B cell (primary cell): ENCODE measurements at regions not wholly inside any gene's neighbourhood (a gene's known extent, or its start where the extent isn't known, plus 50 kb on each side); places are given as distances from the start of the nearest gene placed in this dataset.

Experiments
- ATAC-seq: fragments of 200-7000 bp; cut with Tn5 transposase; one replicate; pipeline ENCODE4 v1.10.0; 2021; ENCODE audit warnings: low read depth, mild to moderate bottlenecking, moderate number of reproducible peaks, moderate library complexity
- CTCF ChIA-PET: fragments of 350-600 bp; sonication (Branson Sonifier 250); formaldehyde crosslinking; loops from one replicate; lab custom pipeline; 2021; ENCODE audit warnings: antibody characterized with exemption, inconsistent platforms; lab: Charles Lee
- POLR2A ChIA-PET: fragments of 350-600 bp; sonication (Branson Sonifier 250); formaldehyde crosslinking; loops from one replicate; lab custom pipeline; 2021; ENCODE audit warnings: antibody characterized with exemption; lab: Charles Lee
- DNase-seq: peaks from one replicate; pipeline ENCODE4 v3.0.0; 2013
- H2AFZ ChIP-seq: 2 replicates; pipeline ENCODE4 v1.6.1; 2012; ENCODE audit warnings: mild to moderate bottlenecking, low read depth, low read length; ENCODE audit not compliant: insufficient read depth, poor library complexity, severe bottlenecking
- H3K27ac ChIP-seq, 2 donors: 1 replicate in 1 of 2; 2 replicates in 1 of 2; pipeline ENCODE4 v1.5.1; 2012 to 2013; ENCODE audit warnings: low read length in 2 of 2, mild to moderate bottlenecking in 2 of 2, moderate library complexity in 1 of 2
- H3K27me3 ChIP-seq, 4 experiments: fragments of 200-600 bp in 1 of 4; sonication (generic) in 1 of 4; replicated peaks in 1 of 4; 1 replicate in 2 of 4; 2 replicates in 2 of 4; pipeline versions ENCODE4 v1.6.1 to v1.7.0; 2013 to 2016; ENCODE audit warnings: low read length in 3 of 4, mild to moderate bottlenecking in 2 of 4, mixed read lengths in 1 of 4, moderate library complexity in 1 of 4; ENCODE audit not compliant: insufficient read depth in 4 of 4, control insufficient read depth in 3 of 4; ENCODE audit errors: control extremely low read depth in 1 of 4
- H3K36me3 ChIP-seq, 2 experiments: replicated peaks in 1 of 2; 1 replicate in 1 of 2; 2 replicates in 1 of 2; pipeline versions ENCODE4 v1.6.1 to v1.7.1; 2013; ENCODE audit warnings: low read length in 1 of 2; ENCODE audit not compliant: insufficient read depth in 2 of 2, control insufficient read depth in 1 of 2; ENCODE audit errors: control extremely low read depth in 1 of 2, extremely low read depth in 1 of 2
- H3K4me1 ChIP-seq, 2 donors: fragments of 200-600 bp in 1 of 2; sonication (generic) in 1 of 2; 1 replicate in 1 of 2; 2 replicates in 1 of 2; pipeline versions ENCODE4 v1.5.1 to v1.6.1; 2013 to 2017; ENCODE audit warnings: low read length in 2 of 2; ENCODE audit not compliant: control insufficient read depth in 2 of 2, insufficient read depth in 2 of 2
- H3K4me2 ChIP-seq: replicated peaks from 2 replicates; pipeline ENCODE3; 2012; ENCODE audit warnings: mild to moderate bottlenecking, low read depth, low read length; ENCODE audit not compliant: poor library complexity, severe bottlenecking
- H3K4me3 ChIP-seq, 5 experiments: fragments of 200-600 bp in 1 of 5; sonication (generic) in 1 of 5; 1 replicate in 3 of 5; 2 replicates in 2 of 5; pipeline versions ENCODE4 v1.5.1 to v1.7.0; 2011 to 2016; ENCODE audit warnings: low read length in 4 of 5, mild to moderate bottlenecking in 4 of 5, low read depth in 2 of 5, control low read depth in 1 of 5, moderate library complexity in 1 of 5; ENCODE audit not compliant: insufficient read depth in 1 of 5; ENCODE audit errors: control extremely low read depth in 1 of 5, extremely low read depth in 1 of 5
- H3K79me2 ChIP-seq: fragments of 200-600 bp; sonication (generic); one replicate; pipeline ENCODE4 v1.6.0; 2016; ENCODE audit warnings: low read length; ENCODE audit not compliant: control insufficient read depth, insufficient read depth
- H3K9ac ChIP-seq: fragments of 200-600 bp; sonication (generic); 2 replicates; pipeline ENCODE4 v1.6.1; 2017; ENCODE audit warnings: mild to moderate bottlenecking, low read length, moderate library complexity
- H3K9me3 ChIP-seq, 3 donors: one replicate each; pipeline versions ENCODE4 v1.6.1 to v1.7.1; 2013; ENCODE audit warnings: low read length in 2 of 3; ENCODE audit not compliant: control insufficient read depth in 2 of 3, insufficient read depth in 1 of 3; ENCODE audit errors: control extremely low read depth in 1 of 3
- H4K20me1 ChIP-seq: 2 replicates; pipeline ENCODE4 v1.6.0; 2012; ENCODE audit warnings: mild to moderate bottlenecking, low read length; ENCODE audit not compliant: insufficient read depth, control insufficient read depth, poor library complexity, severe bottlenecking
- H3K27ac Mint-ChIP-seq: one replicate; pipeline ENCODE4 v1.8.0; 2021; ENCODE audit warnings: mixed read lengths
- H3K27me3 Mint-ChIP-seq: one replicate; pipeline ENCODE4 v1.8.0; 2021; ENCODE audit warnings: mixed read lengths
- H3K4me1 Mint-ChIP-seq: one replicate; pipeline ENCODE4 v1.8.0; 2021; ENCODE audit warnings: mixed read lengths
- H3K4me3 Mint-ChIP-seq: one replicate; pipeline ENCODE4 v1.8.0; 2021; ENCODE audit warnings: mixed read lengths
- H3K9me3 Mint-ChIP-seq: one replicate; pipeline ENCODE4 v1.8.0; 2022; ENCODE audit warnings: mixed read lengths; ENCODE audit not compliant: insufficient read depth
- CTCF ChIP-seq: fragments of 200-600 bp; IDR thresholded peaks from one replicate; pipeline ENCODE4 v1.8.0; 2022; ENCODE audit warnings: antibody characterized with exemption, mild to moderate bottlenecking
- EZH2 ChIP-seq: IDR thresholded peaks from 2 replicates; pipeline ENCODE4 v1.6.1; 2012; ENCODE audit warnings: borderline replicate concordance, low read depth, mild to moderate bottlenecking, moderate library complexity, low read length; ENCODE audit not compliant: insufficient read depth, poor library complexity, severe bottlenecking
- WGBS: methylation state at CpG from one replicate; pipeline ENCODE4 v1.1.5; 2013; ENCODE audit warnings: missing lambda C conversion rate; ENCODE audit not compliant: insufficient coverage; 5-methylcytosine and 5-hydroxymethylcytosine counted together
- intact Hi-C: fragments of 100-400 bp; cut with micrococcal nuclease; formaldehyde crosslinking; loops from one replicate; pipeline ENCODE4 v1.10.0; 2022

- Histone ChIP-seq H3K9me3 (no peaks in the 10 kb centered on the region), H3K4me2 (no peak overlapping the region), H3K36me3 (no peaks in the 10 kb centered on the region), H3K27ac (no peak overlapping the region), H3K79me2 (no peaks in the 10 kb centered on the region), H3K27me3 (no peaks in the 10 kb centered on the region), H4K20me1 (no peaks in the 10 kb centered on the region), H3K9ac (no peak overlapping the region), H3K4me3 (no peak overlapping the region), H2AFZ (no peak overlapping the region), H3K4me1 (no peaks in the 10 kb centered on the region)
- POLR2A ChIA-PET = no interaction called here
- ATAC-seq (no peak), DNase-seq (no peak)
- Mint-ChIP-seq H3K27ac (no peak overlapping the region), H3K27me3 (no peaks in the 10 kb centered on the region), H3K4me3 (no peak overlapping the region), H3K9me3 (no peaks in the 10 kb centered on the region), H3K4me1 (no peaks in the 10 kb centered on the region)
- CTCF ChIA-PET = no interaction called here
- TF ChIP-seq EZH2 = no peak
- TF ChIP-seq CTCF = no peak
- intact Hi-C loops = no loop called here
Measured at GRCh38 chr6:112941613-112942012, 594.5 kb downstream of the RFPL4B start.

DNA sequence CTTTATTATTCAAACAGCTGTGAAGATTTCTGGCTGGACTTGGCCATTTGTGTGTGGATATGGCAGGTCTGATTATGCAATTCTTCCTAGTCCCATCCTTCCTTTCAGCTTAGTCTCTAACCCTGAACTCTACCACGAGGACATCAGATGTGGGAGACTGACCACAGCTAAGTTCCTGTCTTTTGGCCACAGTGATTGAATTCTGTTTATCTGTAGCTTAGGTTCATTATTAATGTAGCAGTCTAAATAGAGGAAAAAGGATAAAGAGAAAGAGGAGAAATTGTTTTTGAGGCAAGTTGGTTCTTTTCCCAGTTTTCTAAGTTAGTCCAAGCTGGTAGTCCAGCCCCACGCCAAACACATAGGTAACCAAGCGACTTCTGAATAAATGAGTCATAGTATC is 598.9 kb downstream of the RFPL4B start:
- no CpG with 5 or more reads among the region's 3 CpGs for WGBS
- Histone ChIP-seq H3K36me3 (no peaks in the 10 kb centered on the region), H4K20me1 (no peaks in the 10 kb centered on the region), H3K27me3 (no peaks in the 10 kb centered on the region), H3K4me3 (no peak overlapping the region), H3K79me2 (no peaks in the 10 kb centered on the region), H3K9me3 (no peaks in the 10 kb centered on the region), H2AFZ (no peak overlapping the region), H3K9ac (no peak overlapping the region), H3K4me1 (no peaks in the 10 kb centered on the region), H3K4me2 (no peak overlapping the region), H3K27ac (no peak overlapping the region)
- Mint-ChIP-seq H3K27ac (no peak overlapping the region), H3K4me3 (no peak overlapping the region), H3K9me3 (no peaks in the 10 kb centered on the region), H3K4me1 (no peaks in the 10 kb centered on the region), H3K27me3 (no peaks in the 10 kb centered on the region)
- TF ChIP-seq CTCF (no peak), EZH2 (no peak)
- ChIA-PET CTCF (no interaction called here), POLR2A (no interaction called here)
- DNase-seq = no peak
- no peak for ATAC-seq
- intact Hi-C loops = no loop called here
